Retinal pigment epithelial cell (primary cell): ENCODE measurements at regions not wholly inside any gene's neighbourhood (a gene's known extent, or its start where the extent isn't known, plus 50 kb on each side); places are given as distances from the start of the nearest gene placed in this dataset.

ENCODE experiments used
- DNase-seq: peaks from one replicate; pipeline ENCODE4 v3.0.0-alpha.2; 2010; ENCODE audit warnings: low read depth
- H3K4me3 ChIP-seq: 2 replicates; pipeline ENCODE4 v1.5.1; 2011; ENCODE audit warnings: mild to moderate bottlenecking, low read length, control low read depth, moderate library complexity
- TF ChIP-seq, protein P1 (sequence below): conservative IDR thresholded peaks from 2 replicates; pipeline ENCODE4 v1.5.1; 2011; ENCODE audit warnings: low read depth, low read length, control low read depth, inconsistent platforms

DNA sequence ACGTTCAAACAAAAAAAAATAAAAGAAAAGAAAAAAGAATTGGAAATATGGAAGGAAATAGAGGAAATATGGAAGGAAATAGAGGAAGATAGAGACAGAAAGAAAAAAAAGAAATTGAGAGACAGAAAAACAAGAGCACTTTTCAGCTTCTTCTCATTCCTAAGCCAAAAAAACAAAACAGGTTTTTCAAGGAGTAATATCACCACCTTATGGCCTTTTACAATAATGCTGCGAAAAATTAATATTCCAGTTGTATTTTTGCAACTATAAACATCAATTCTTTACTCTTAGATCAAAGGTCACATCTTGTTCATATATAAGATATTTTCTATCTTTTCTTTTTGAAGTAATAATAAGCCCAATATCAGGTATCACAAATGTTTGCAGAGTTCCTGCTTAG is 328.3 kb downstream of the FAT3 start:
- TF ChIP-seq, protein P1, sequence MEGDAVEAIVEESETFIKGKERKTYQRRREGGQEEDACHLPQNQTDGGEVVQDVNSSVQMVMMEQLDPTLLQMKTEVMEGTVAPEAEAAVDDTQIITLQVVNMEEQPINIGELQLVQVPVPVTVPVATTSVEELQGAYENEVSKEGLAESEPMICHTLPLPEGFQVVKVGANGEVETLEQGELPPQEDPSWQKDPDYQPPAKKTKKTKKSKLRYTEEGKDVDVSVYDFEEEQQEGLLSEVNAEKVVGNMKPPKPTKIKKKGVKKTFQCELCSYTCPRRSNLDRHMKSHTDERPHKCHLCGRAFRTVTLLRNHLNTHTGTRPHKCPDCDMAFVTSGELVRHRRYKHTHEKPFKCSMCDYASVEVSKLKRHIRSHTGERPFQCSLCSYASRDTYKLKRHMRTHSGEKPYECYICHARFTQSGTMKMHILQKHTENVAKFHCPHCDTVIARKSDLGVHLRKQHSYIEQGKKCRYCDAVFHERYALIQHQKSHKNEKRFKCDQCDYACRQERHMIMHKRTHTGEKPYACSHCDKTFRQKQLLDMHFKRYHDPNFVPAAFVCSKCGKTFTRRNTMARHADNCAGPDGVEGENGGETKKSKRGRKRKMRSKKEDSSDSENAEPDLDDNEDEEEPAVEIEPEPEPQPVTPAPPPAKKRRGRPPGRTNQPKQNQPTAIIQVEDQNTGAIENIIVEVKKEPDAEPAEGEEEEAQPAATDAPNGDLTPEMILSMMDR: peak; percentile 15
- no peak overlapping the region for H3K4me3 ChIP-seq
- no peak for DNase-seq

DNA sequence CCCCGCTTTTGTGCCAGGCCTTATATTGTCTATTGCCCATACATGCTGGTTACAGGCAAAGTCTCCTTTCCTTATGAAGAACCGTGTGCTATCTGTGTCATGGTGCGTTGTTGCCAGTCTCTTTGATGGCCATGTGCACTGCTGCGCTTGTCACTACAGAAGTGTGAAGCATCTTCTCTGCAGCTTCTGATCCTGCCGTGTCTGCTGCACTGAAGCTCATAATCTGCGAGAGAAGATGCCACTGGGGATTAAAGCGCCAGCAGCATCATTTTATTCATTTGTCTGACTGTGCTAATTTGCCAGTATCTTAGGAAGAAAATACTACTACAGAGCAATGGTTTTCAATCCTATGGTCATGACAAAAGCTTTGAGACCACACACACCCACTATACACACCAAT is 330.1 kb downstream of the FAT3 start:
- TF ChIP-seq, protein P1: no peak
- no peak for DNase-seq
- H3K4me3 ChIP-seq: no peak overlapping the region

DNA sequence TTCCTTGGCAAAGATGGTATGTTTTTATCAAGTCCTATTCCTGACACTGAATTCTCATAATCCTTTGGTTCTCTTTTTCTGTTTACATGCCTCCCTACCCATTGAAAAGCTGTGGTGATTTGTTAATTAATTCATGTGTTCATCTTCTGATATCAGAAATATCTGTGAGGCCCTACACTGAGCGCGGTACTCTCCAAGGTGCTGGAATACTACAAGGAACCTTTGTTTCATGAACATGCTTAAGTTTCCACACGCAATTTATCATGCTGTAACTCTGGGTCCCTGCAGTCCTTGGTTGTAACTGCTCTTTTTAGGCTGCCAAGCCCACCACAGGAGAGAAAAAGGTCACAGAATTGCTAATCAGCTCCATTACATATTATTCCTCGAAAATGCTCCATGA is 331.8 kb downstream of the FAT3 start:
- TF ChIP-seq, protein P1: no peak
- peak; percentile 17 for DNase-seq
- H3K4me3 ChIP-seq: no peak overlapping the region

DNA sequence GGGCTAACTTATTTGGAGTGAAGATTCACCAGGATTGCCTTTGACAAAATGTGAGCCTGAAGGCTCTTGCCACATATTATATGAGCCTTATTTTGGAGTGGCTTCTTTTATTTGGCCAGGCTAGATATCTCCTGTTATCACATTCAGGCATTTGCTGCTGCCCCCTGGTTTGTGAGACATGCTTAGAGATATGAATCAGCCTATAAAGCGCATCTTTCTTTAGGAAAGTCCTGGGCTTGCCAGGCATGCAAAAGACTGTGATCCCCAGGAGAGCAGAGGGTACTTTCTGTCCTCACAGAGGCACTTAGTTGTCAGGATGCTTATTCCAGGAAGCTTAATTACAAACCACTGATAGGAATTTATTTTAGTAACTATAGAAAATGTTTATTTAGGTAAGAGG is 333.3 kb downstream of the FAT3 start:
- no peak overlapping the region for H3K4me3 ChIP-seq
- TF ChIP-seq, protein P1: no peak
- DNase-seq: no peak

DNA sequence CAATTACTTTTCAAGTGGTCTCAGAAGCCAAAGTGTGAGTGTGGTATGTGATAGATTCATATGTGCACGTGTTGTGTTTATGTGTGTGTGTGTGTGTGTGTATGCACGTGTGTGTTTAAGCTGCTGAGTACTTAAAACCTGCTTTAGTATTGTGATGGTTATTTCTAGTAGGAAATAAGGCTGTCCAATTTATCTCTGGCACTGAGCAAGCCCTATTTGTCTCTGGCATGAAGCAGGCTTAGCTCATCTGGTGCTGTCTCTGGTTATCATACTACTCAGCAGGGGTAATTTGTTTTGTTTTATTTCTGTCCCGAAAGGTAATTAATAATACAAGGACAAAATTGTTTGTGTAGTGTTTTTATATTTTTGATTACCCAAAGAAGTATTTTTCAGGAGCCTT is 333.7 kb downstream of the FAT3 start:
- TF ChIP-seq, protein P1: no peak
- no peak for DNase-seq
- no peak overlapping the region for H3K4me3 ChIP-seq

DNA sequence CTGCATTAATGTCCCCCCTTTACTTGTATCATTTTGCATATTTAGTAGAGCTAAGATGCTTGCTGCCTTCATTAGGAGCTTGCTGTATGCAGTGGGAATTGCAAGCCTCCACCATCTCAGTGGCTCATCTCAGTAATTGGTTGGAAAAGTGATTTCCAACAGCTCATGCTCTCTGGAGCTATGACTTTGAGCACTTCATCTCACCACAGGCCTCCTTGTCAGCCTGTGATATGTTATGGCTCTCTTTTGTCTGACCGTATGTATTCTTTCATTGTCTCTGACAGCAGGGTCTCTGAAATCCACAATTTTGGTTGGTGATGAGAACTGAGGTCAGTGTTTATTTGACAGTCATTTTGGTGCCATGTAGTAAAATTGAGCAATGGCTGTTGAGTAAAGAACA is 345.1 kb downstream of the FAT3 start:
- no peak for DNase-seq
- TF ChIP-seq, protein P1: no peak
- H3K4me3 ChIP-seq: no peak overlapping the region

DNA sequence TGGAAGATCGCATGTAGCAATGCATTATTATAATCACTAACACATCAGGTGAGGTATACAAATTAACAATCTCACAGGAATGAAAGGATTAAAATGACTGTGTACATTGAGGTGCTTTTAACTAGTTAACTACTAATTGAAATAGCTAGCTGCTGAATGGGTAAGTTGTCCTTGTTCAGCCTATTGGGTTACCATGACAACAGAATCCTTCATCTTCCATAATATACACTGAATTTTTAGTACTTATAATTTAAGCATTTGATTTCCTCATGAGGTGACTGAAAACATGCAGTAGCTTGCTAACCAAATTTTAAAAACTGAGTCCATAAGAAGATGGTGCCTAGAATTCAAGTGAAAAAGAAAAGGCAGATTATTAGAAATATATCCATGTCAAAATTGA is 347.9 kb downstream of the FAT3 start:
- H3K4me3 ChIP-seq: no peak overlapping the region
- TF ChIP-seq, protein P1: no peak
- no peak for DNase-seq
